HFF-Myc (cell line): ENCODE measurements at regions not wholly inside any gene's neighbourhood (a gene's known extent, or its start where the extent isn't known, plus 50 kb on each side); places are given as distances from the start of the nearest gene placed in this dataset.

Source experiments
- DNase-seq: peaks from one replicate; pipeline ENCODE4 v3.0.0-alpha.2; 2011; ENCODE audit warnings: low read depth; ENCODE audit errors: extremely low read depth
- H3K4me3 ChIP-seq: replicated peaks from 2 replicates; pipeline ENCODE4 v1.5.1; 2011; ENCODE audit warnings: low read depth, mild to moderate bottlenecking, control low read depth, low read length
- CTCF ChIP-seq: IDR thresholded peaks from 2 replicates; pipeline ENCODE4 v1.5.1; 2012; ENCODE audit warnings: mild to moderate bottlenecking, low read depth, low read length, control low read depth; ENCODE audit errors: missing control alignments

GRCh38 chr12:30385706-30386105 is 310.0 kb downstream of the IPO8 start:
- TF ChIP-seq CTCF, result no peak
- no peak for DNase-seq
- H3K4me3 ChIP-seq, result no peak overlapping the region

DNA sequence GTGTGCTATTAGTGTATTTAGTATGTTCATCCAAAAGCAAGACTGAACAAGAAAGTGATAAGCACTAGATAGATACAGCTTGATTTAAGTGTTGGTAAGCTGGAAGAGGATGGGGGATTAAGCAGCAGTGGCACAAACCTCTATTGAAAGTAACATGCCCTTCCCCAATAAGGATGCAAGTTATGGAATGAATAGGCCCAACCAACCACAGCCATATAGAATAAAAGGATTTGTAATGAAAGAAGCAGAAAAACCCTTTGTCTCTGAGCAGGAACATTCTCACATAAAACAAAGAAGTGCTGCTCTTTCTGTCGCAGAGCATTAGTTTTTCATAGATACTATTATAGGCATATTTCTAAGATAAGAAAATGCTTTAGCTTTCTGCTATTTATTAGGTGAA is 310.7 kb downstream of the IPO8 start:
- H3K4me3 ChIP-seq, result no peak overlapping the region
- TF ChIP-seq CTCF, result no peak
- DNase-seq, result no peak

DNA sequence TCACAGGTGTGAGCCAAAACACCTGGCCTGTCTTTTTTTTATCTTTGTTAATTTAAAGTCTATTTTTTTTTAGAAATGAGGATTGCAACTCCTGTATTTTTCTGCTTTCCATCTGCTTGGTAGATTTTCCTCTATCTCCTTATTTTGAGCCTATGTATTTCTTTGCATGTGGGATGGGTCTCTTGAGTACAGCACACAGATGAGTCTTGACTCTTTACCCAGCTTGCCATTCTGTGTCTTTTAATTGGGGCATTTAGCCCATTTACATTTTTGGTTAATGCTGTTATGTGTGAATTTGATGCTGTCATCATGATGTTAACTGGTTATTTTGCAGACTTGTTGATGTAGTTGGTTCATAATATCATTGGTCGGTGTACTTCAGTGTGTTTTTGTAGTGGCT is 317.4 kb downstream of the IPO8 start:
- DNase-seq, result no peak
- no peak overlapping the region for H3K4me3 ChIP-seq
- no peak for TF ChIP-seq CTCF

GRCh38 chr12:30364822-30365221 is 330.8 kb downstream of the IPO8 start:
- H3K4me3 ChIP-seq, result no peak overlapping the region
- no peak for TF ChIP-seq CTCF
- DNase-seq, result no peak

GRCh38 chr12:30361145-30361544 is 334.5 kb downstream of the IPO8 start:
- TF ChIP-seq CTCF, result no peak
- no peak for DNase-seq
- H3K4me3 ChIP-seq, result no peak overlapping the region

GRCh38 chr12:30358671-30359070 is 337.0 kb downstream of the IPO8 start:
- H3K4me3 ChIP-seq, result no peak overlapping the region
- TF ChIP-seq CTCF, result no peak
- DNase-seq, result no peak

GRCh38 chr12:30357766-30358490 is 337.7 kb downstream of the IPO8 start:
- no peak for DNase-seq
- no peak for TF ChIP-seq CTCF
- H3K4me3 ChIP-seq, result no peak overlapping the region
